ENCODE measurements at regions not wholly inside any gene's neighbourhood (a gene's known extent, or its start where the extent isn't known, plus 50 kb on each side); places are given as distances from the start of the nearest gene placed in this dataset.
A peak's percentile ranks its signal among the peaks of the same experiment; 100 is the strongest.

- H3K27ac ChIP-seq, result no peak overlapping the region
- in situ Hi-C loops (cut with MboI; ENCODE audit: low sequenced_read_pairs in 4 of 4), result no loop called here
Measured at GRCh38 chr18:7382328-7383001, 151.6 kb downstream of the LRRC30 start.

GRCh38 chr18:7383002-7383980 lies 152.4 kb downstream of the LRRC30 start:
- peak overlapping the region in 2 of 4 donors; percentile 18 to 29 for H3K27ac ChIP-seq
- intact Hi-C loops (cut with DNase I; ENCODE audit: low total_unique reads) (no loop called here), in situ Hi-C loops (cut with MboI; ENCODE audit: low sequenced_read_pairs in 4 of 4) (no loop called here)
- H3K9me3 ChIP-seq, result no peaks in the 10 kb centered on the region
- no peak overlapping the region for H3K4me3 ChIP-seq
- peaks cover 0 to 2% (median 0%) of the 10 kb centered on the region in 3 donors for H3K27me3 ChIP-seq
- H3K4me1 ChIP-seq, result no peaks in the 10 kb centered on the region
- ATAC-seq (no peak), DNase-seq (no peak)
- no peaks in the 10 kb centered on the region for H3K36me3 ChIP-seq
- no peak for TF ChIP-seq POLR2A (IDR thresholded peaks at IDR 0.05)
- no peak for TF ChIP-seq CTCF (IDR thresholded peaks at IDR 0.05 in 4 of 5, conservative IDR thresholded peaks at IDR 0.05 in 1 of 5)

More at GRCh38 chr18:7382328-7383001, 151.6 kb downstream of the LRRC30 start:
- no peak for DNase-seq
- H3K9me3 ChIP-seq, result no peaks in the 10 kb centered on the region
- no peak overlapping the region for H3K4me3 ChIP-seq
- H3K27me3 ChIP-seq, result peaks cover 0 to 2% (median 0%) of the 10 kb centered on the region in 3 donors
- H3K36me3 ChIP-seq, result no peaks in the 10 kb centered on the region
- no peak for TF ChIP-seq CTCF (IDR thresholded peaks at IDR 0.05 in 4 of 5, conservative IDR thresholded peaks at IDR 0.05 in 1 of 5)
- TF ChIP-seq POLR2A (IDR thresholded peaks at IDR 0.05), result no peak
- intact Hi-C loops (cut with DNase I; ENCODE audit: low total_unique reads), result no loop called here
- H3K4me1 ChIP-seq, result no peaks in the 10 kb centered on the region
- ATAC-seq, result no peak

- no peak for TF ChIP-seq CTCF (IDR thresholded peaks at IDR 0.05 in 4 of 5, conservative IDR thresholded peaks at IDR 0.05 in 1 of 5)
- no peaks in the 10 kb centered on the region for H3K4me1 ChIP-seq
- no peak overlapping the region for H3K27ac ChIP-seq
- intact Hi-C loops (cut with DNase I; ENCODE audit: low total_unique reads), result no loop called here
- no peaks in the 10 kb centered on the region for H3K36me3 ChIP-seq
- H3K9me3 ChIP-seq, result no peaks in the 10 kb centered on the region
- DNase-seq, result no peak
- peaks cover 0 to 2% (median 0%) of the 10 kb centered on the region in 3 donors for H3K27me3 ChIP-seq
- ATAC-seq, result no peak
- in situ Hi-C loops (cut with MboI; ENCODE audit: low sequenced_read_pairs in 4 of 4), result no loop called here
- no peak overlapping the region for H3K4me3 ChIP-seq
Measured at GRCh38 chr18:7388741-7389140, 157.9 kb downstream of the LRRC30 start.

GRCh38 chr18:7390731-7391492 lies 160.0 kb downstream of the LRRC30 start:
- H3K27ac ChIP-seq, result no peak overlapping the region
- TF ChIP-seq CTCF (IDR thresholded peaks at IDR 0.05 in 4 of 5, conservative IDR thresholded peaks at IDR 0.05 in 1 of 5) (no peak), POLR2A (IDR thresholded peaks at IDR 0.05) (no peak)
- H3K4me3 ChIP-seq, result no peak overlapping the region
- no peaks in the 10 kb centered on the region for H3K36me3 ChIP-seq
- no peaks in the 10 kb centered on the region for H3K27me3 ChIP-seq
- DNase-seq, result no peak
- H3K9me3 ChIP-seq, result no peaks in the 10 kb centered on the region
- intact Hi-C loops (cut with DNase I; ENCODE audit: low total_unique reads) (no loop called here), in situ Hi-C loops (cut with MboI; ENCODE audit: low sequenced_read_pairs in 4 of 4) (no loop called here)
- peaks cover 0 to under 1% of the 10 kb centered on the region in 2 donors for H3K4me1 ChIP-seq
- no peak for ATAC-seq
